Caco-2 (cell line): ENCODE measurements at regions not wholly inside any gene's neighbourhood (a gene's known extent, or its start where the extent isn't known, plus 50 kb on each side); places are given as distances from the start of the nearest gene placed in this dataset.

Experiments used
- BruUV-seq: library from RNA; stranded (reverse); fragments of 400-500 nt; replicated peaks from 2 replicates; lab custom pipeline; 2021; lab: Mats Ljungman, UMichigan
- CTCF ChIA-PET: fragments of 300-600 bp; sonication (Branson Sonifier 250); formaldehyde crosslinking; loops from one replicate; lab custom pipeline; 2022; ENCODE audit warnings: antibody characterized with exemption; lab: Charles Lee
- POLR2A ChIA-PET: fragments of 300-600 bp; sonication (Branson Sonifier 250); formaldehyde crosslinking; loops from one replicate; lab custom pipeline; 2022; ENCODE audit warnings: antibody characterized with exemption; lab: Charles Lee
- DNase-seq, 2 experiments: peaks; one replicate each; pipeline versions ENCODE4 v3.0.0 to v3.0.0-alpha.2; 2020 to 2022
- H3K27me3 ChIP-seq: replicated peaks from 2 replicates; pipeline ENCODE4 v1.6.0; 2011; ENCODE audit warnings: low read length; ENCODE audit not compliant: control insufficient read depth, insufficient read depth
- H3K36me3 ChIP-seq: 2 replicates; pipeline ENCODE4 v1.5.1; 2011; ENCODE audit warnings: low read length; ENCODE audit not compliant: control insufficient read depth, insufficient read depth
- H3K4me1 ChIP-seq: fragments of 250-450 bp; sonication (Bioruptor Pico); 2 replicates; pipeline ENCODE4 v1.5.1; 2020; ENCODE audit warnings: mild to moderate bottlenecking
- H3K4me3 ChIP-seq: 2 replicates; pipeline ENCODE4 v1.5.1; 2011; ENCODE audit warnings: low read depth, mild to moderate bottlenecking, control low read depth, low read length
- H3K9me3 ChIP-seq: fragments of 250-450 bp; sonication (Bioruptor Pico); 2 replicates; pipeline ENCODE4 v1.5.1; 2020; ENCODE audit warnings: mild to moderate bottlenecking, moderate library complexity
- H3K27ac Mint-ChIP-seq: one replicate; pipeline ENCODE4 v1.8.0; 2022; ENCODE audit warnings: mixed read lengths; ENCODE audit not compliant: unreplicated experiment
- H3K27me3 Mint-ChIP-seq: one replicate; pipeline ENCODE4 v1.8.0; 2022; ENCODE audit warnings: mixed read lengths; ENCODE audit not compliant: insufficient read depth, unreplicated experiment
- H3K36me3 Mint-ChIP-seq: one replicate; pipeline ENCODE4 v1.8.0; 2022; ENCODE audit warnings: mild to moderate bottlenecking, mixed read lengths; ENCODE audit not compliant: insufficient read depth, unreplicated experiment
- H3K4me1 Mint-ChIP-seq: one replicate; pipeline ENCODE4 v1.8.0; 2022; ENCODE audit warnings: low read depth, mixed read lengths; ENCODE audit not compliant: unreplicated experiment
- H3K4me3 Mint-ChIP-seq: one replicate; pipeline ENCODE4 v1.8.0; 2022; ENCODE audit warnings: mild to moderate bottlenecking, moderate library complexity, mixed read lengths; ENCODE audit not compliant: unreplicated experiment
- H3K9me3 Mint-ChIP-seq: one replicate; pipeline ENCODE4 v1.8.0; 2022; ENCODE audit warnings: mixed read lengths; ENCODE audit not compliant: unreplicated experiment
- intact Hi-C: fragments of 100-400 bp; cut with micrococcal nuclease; formaldehyde crosslinking; loops from one replicate; pipeline ENCODE4 v1.10.0; 2022; ENCODE audit not compliant: unreplicated experiment
- TF ChIP-seq, protein P1 (sequence below), 2 experiments: fragments of 200-600 bp in 1 of 2; IDR thresholded peaks; 1 replicate in 1 of 2; 2 replicates in 1 of 2; pipeline versions ENCODE4 v1.5.1 to v1.8.0; 2011 to 2022; ENCODE audit warnings: antibody characterized with exemption in 1 of 2, control low read depth in 1 of 2, inconsistent platforms in 1 of 2, low read depth in 1 of 2, low read length in 1 of 2, mild to moderate bottlenecking in 1 of 2, moderate library complexity in 1 of 2; ENCODE audit not compliant: insufficient read depth in 1 of 2, severe bottlenecking in 1 of 2, unreplicated experiment in 1 of 2

DNA sequence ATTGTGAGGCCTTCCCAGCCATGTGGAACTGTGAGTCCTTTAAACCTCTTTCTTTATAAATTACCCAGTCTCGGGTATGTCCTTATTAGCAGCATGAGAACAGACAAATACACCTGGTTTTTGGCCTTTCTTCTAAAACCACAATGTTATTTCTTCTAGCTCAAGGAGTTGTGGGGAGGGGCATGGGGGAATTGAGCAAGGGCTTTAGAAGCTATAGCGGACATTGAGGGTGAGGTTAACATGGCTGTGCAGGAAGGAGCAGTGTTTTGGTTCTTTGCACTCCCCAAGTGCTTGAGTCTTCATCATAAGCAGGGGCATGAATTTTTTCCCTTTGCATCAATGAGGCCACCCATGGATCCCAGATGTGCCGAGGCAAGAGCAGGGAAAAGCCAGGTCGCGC is 86.8 kb downstream of the SPRING1 start:
- DNase-seq = no peak
- Histone ChIP-seq H3K27me3 (no peaks in the 10 kb centered on the region), H3K4me3 (no peak overlapping the region), H3K36me3 (no peaks in the 10 kb centered on the region), H3K4me1 (no peaks in the 10 kb centered on the region), H3K9me3 (no peaks in the 10 kb centered on the region; the same call in 1 of the 2 replicates)
- H3K9me3 Mint-ChIP-seq = peaks cover 12% of the 10 kb centered on the region
- H3K27ac Mint-ChIP-seq = no peak overlapping the region
- no TSS peak for BruUV-seq
- TF ChIP-seq, protein P1, sequence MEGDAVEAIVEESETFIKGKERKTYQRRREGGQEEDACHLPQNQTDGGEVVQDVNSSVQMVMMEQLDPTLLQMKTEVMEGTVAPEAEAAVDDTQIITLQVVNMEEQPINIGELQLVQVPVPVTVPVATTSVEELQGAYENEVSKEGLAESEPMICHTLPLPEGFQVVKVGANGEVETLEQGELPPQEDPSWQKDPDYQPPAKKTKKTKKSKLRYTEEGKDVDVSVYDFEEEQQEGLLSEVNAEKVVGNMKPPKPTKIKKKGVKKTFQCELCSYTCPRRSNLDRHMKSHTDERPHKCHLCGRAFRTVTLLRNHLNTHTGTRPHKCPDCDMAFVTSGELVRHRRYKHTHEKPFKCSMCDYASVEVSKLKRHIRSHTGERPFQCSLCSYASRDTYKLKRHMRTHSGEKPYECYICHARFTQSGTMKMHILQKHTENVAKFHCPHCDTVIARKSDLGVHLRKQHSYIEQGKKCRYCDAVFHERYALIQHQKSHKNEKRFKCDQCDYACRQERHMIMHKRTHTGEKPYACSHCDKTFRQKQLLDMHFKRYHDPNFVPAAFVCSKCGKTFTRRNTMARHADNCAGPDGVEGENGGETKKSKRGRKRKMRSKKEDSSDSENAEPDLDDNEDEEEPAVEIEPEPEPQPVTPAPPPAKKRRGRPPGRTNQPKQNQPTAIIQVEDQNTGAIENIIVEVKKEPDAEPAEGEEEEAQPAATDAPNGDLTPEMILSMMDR (IDR thresholded peaks at IDR 0.05; ENCODE audit: insufficient read depth in 1 of 2, low read depth in 1 of 2, low read length in 1 of 2, severe bottlenecking in 1 of 2, unreplicated experiment in 1 of 2) = no peak
- H3K4me3 Mint-ChIP-seq = no peak overlapping the region
- H3K36me3 Mint-ChIP-seq = no peaks in the 10 kb centered on the region
- intact Hi-C loops = no loop called here
- POLR2A ChIA-PET = no interaction called here
- no peaks in the 10 kb centered on the region for H3K27me3 Mint-ChIP-seq
- CTCF ChIA-PET = no interaction called here
- peaks cover 2% of the 10 kb centered on the region for H3K4me1 Mint-ChIP-seq

DNA sequence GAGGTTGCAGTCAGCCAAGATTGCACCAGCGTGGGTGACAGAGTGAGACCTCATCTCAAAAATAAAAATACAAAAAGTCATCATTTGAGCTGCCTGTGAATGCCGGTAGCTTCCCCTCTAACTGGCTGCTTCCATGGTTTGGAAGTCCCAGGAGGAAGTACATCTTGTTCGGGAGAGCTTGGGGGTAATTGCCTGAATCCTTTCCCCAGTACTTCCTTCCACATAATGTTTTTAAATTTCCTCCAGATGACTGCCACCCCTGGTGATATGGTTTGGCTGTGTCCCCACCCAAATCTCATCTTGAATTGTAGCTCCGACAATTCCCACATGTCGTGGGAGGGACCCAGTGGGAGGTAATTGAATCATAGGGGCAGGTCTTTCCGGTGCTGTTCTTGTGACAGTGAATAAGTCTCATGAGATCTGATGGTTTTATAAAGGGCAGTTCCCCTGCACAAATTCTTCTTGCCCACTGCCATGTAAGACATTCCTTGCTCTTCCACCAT is 87.2 kb downstream of the SPRING1 start:
- H3K9me3 ChIP-seq = no peaks in the 10 kb centered on the region; the same call in 1 of the 2 replicates
- H3K4me1 ChIP-seq = no peaks in the 10 kb centered on the region
- BruUV-seq = no TSS peak
- H3K27ac Mint-ChIP-seq = no peak overlapping the region
- H3K9me3 Mint-ChIP-seq = peaks cover 12% of the 10 kb centered on the region
- H3K4me1 Mint-ChIP-seq = peaks cover 7% of the 10 kb centered on the region
- DNase-seq = no peak
- H3K27me3 Mint-ChIP-seq = no peaks in the 10 kb centered on the region
- no peak overlapping the region for H3K4me3 ChIP-seq
- no peaks in the 10 kb centered on the region for H3K36me3 Mint-ChIP-seq
- H3K27me3 ChIP-seq = no peaks in the 10 kb centered on the region
- intact Hi-C loops = no loop called here
- H3K4me3 Mint-ChIP-seq = no peak overlapping the region
- ChIA-PET CTCF (no interaction called here), POLR2A (no interaction called here)
- H3K36me3 ChIP-seq = no peaks in the 10 kb centered on the region
- TF ChIP-seq, protein P1 (IDR thresholded peaks at IDR 0.05; ENCODE audit: insufficient read depth in 1 of 2, low read depth in 1 of 2, low read length in 1 of 2, severe bottlenecking in 1 of 2, unreplicated experiment in 1 of 2) = no peak

DNA sequence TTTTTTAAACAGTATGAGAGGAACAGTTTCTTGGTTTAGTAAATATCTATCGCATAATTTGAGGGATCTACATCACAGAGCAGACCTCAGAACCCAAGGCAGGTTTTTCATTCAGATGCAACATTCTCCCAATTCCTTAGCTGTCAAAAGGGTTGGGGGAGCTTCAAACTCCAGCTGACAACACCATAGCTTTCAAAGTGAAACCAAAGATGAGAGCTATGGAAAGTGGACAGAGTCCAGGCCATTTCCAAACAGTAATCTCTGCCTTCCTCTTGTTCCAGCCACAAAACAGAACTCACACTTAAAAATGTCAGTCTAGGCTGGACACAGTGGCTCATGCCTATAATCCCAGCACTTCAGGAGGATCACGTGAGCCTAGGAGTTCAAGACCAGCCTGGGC is 87.8 kb downstream of the SPRING1 start:
- Histone ChIP-seq H3K4me3 (no peak overlapping the region), H3K27me3 (no peaks in the 10 kb centered on the region), H3K36me3 (no peaks in the 10 kb centered on the region), H3K4me1 (no peaks in the 10 kb centered on the region), H3K9me3 (no peaks in the 10 kb centered on the region; the same call in 1 of the 2 replicates)
- ChIA-PET POLR2A (no interaction called here), CTCF (no interaction called here)
- Mint-ChIP-seq H3K36me3 (no peaks in the 10 kb centered on the region), H3K4me3 (no peak overlapping the region), H3K27ac (no peak overlapping the region), H3K9me3 (peaks cover 12% of the 10 kb centered on the region), H3K27me3 (no peaks in the 10 kb centered on the region), H3K4me1 (peaks cover 8% of the 10 kb centered on the region)
- intact Hi-C loops = no loop called here
- no TSS peak for BruUV-seq
- no peak for DNase-seq
- TF ChIP-seq, protein P1 (IDR thresholded peaks at IDR 0.05; ENCODE audit: insufficient read depth in 1 of 2, low read depth in 1 of 2, low read length in 1 of 2, severe bottlenecking in 1 of 2, unreplicated experiment in 1 of 2) = no peak
